GM12878 (cell line): ENCODE measurements at regions not wholly inside any gene's neighbourhood (a gene's known extent, or its start where the extent isn't known, plus 50 kb on each side); places are given as distances from the start of the nearest gene placed in this dataset.

Experiments used
- ATAC-seq: fragments of 200-7000 bp; cut with Tn5 transposase; 3 replicates; pipeline ENCODE4 v1.9.1; 2020; ENCODE audit warnings: mild to moderate bottlenecking, moderate library complexity
- BruUV-seq: library from RNA; stranded (reverse); fragments of 400-500 nt; replicated peaks from 2 replicates; lab custom pipeline; 2021; lab: Mats Ljungman, UMichigan
- CTCF ChIA-PET: fragments of 300-600 bp; sonication (Branson Sonifier 250); formaldehyde crosslinking; extraction: SDS; loops from one replicate; lab custom pipeline; 2021; ENCODE audit warnings: inconsistent platforms; lab: Yijun Ruan, JAX
- POLR2A ChIA-PET: fragments of 350-600 bp; formaldehyde crosslinking; extraction: SDS; loops from one replicate; lab custom pipeline; 2021; ENCODE audit warnings: inconsistent platforms; lab: Charles Lee
- RAD21 ChIA-PET: fragments of 300-600 bp; sonication (Branson Sonifier 250); formaldehyde crosslinking; loops from one replicate; lab custom pipeline; 2023; ENCODE audit warnings: antibody characterized with exemption; ENCODE audit not compliant: unreplicated experiment; lab: Charles Lee
- SMC1A ChIA-PET: fragments of 300-600 bp; sonication (Branson Sonifier 250); formaldehyde crosslinking; loops from one replicate; lab custom pipeline; 2023; ENCODE audit not compliant: unreplicated experiment, uncharacterized antibody; lab: Charles Lee
- DNase-seq: peaks from one replicate; pipeline ENCODE4 v3.0.0-alpha.2; 2011; ENCODE audit warnings: low read depth, low spot score
- FAIRE-seq: peaks from 3 replicates; lab custom pipeline; 2011; peaks lifted over from hg19 to GRCh38; lab: Jason Lieb, UNC
- H2AFZ ChIP-seq: 2 replicates; pipeline ENCODE4 v1.6.0; 2011; ENCODE audit warnings: low read depth, low read length, control low read depth; ENCODE audit not compliant: control insufficient read depth
- H3K27ac ChIP-seq: 2 replicates; pipeline ENCODE4 v1.5.1; 2011; ENCODE audit warnings: control low read depth; ENCODE audit not compliant: control insufficient read depth, insufficient read depth
- H3K27me3 ChIP-seq, 2 experiments: replicated peaks in 1 of 2; 2 replicates each; pipeline versions ENCODE4 v1.6.0 to v1.6.1; 2011; ENCODE audit warnings: low read length in 1 of 2; ENCODE audit not compliant: control insufficient read depth in 2 of 2, insufficient read depth in 2 of 2
- H3K36me3 ChIP-seq, 2 experiments: 2 replicates each; pipeline ENCODE4 v1.5.1; 2011; ENCODE audit warnings: low read length in 1 of 2; ENCODE audit not compliant: control insufficient read depth in 2 of 2, insufficient read depth in 2 of 2
- H3K4me1 ChIP-seq: 2 replicates; pipeline ENCODE4 v1.6.1; 2011; ENCODE audit warnings: mild to moderate bottlenecking, low read length, moderate library complexity, mixed read lengths; ENCODE audit not compliant: control insufficient read depth, insufficient read depth
- H3K4me2 ChIP-seq: 2 replicates; pipeline ENCODE4 v1.6.0; 2011; ENCODE audit warnings: control low read depth; ENCODE audit not compliant: control insufficient read depth, insufficient read depth
- H3K4me3 ChIP-seq: fragments of 200-600 bp; sonication (generic); 2 replicates; pipeline ENCODE4 v1.5.1; 2016
- H3K79me2 ChIP-seq: 2 replicates; pipeline ENCODE4 v1.6.0; 2011; ENCODE audit warnings: low read length; ENCODE audit not compliant: control insufficient read depth, insufficient read depth
- H3K9ac ChIP-seq: 2 replicates; pipeline ENCODE4 v1.8.0; 2011; ENCODE audit warnings: low read length, control low read depth, mixed read lengths; ENCODE audit not compliant: control insufficient read depth, insufficient read depth
- H3K9me3 ChIP-seq: replicated peaks from 3 replicates; pipeline ENCODE4 v1.5.1; 2011; ENCODE audit warnings: mild to moderate bottlenecking, low read length; ENCODE audit not compliant: control insufficient read depth, insufficient read depth
- H4K20me1 ChIP-seq: 2 replicates; pipeline ENCODE4 v1.6.0; 2011; ENCODE audit not compliant: control insufficient read depth, insufficient read depth
- CTCF ChIP-seq, 3 experiments: IDR thresholded peaks in 2 of 3; conservative IDR thresholded peaks in 1 of 3; 2 replicates each; pipeline ENCODE4 v1.5.1; 2011; ENCODE audit warnings: low read depth in 3 of 3, low read length in 3 of 3, mild to moderate bottlenecking in 3 of 3, control low read depth in 2 of 3, moderate library complexity in 2 of 3, inconsistent platforms in 1 of 3, mixed read lengths in 1 of 3; ENCODE audit not compliant: control insufficient read depth in 2 of 3, insufficient read depth in 1 of 3; ENCODE audit errors: extremely low read depth in 1 of 3
- HDAC6 ChIP-seq: fragments of 200-600 bp; sonication (generic); IDR thresholded peaks from one replicate; pipeline ENCODE4 v1.8.0; 2017; ENCODE audit warnings: antibody characterized with exemption; ENCODE audit not compliant: unreplicated experiment
- JUND ChIP-seq: IDR thresholded peaks from 2 replicates; pipeline ENCODE4 v1.6.1; 2012; ENCODE audit warnings: low read depth, mild to moderate bottlenecking, low read length, improper control_type of control experiment, moderate library complexity
- KDM1A ChIP-seq: fragments of 200-600 bp; sonication (generic); IDR thresholded peaks from 2 replicates; pipeline ENCODE4 v1.6.1; 2016; ENCODE audit warnings: borderline replicate concordance
- MXI1 ChIP-seq: fragments of 150-350 bp; IDR thresholded peaks from 2 replicates; pipeline ENCODE4 v1.6.1; 2011; ENCODE audit warnings: low read depth, mild to moderate bottlenecking, inconsistent platforms, low read length, improper control_type of control experiment
- POLR2AphosphoS2 ChIP-seq: IDR thresholded peaks from 2 replicates; pipeline ENCODE4 v1.6.1; 2011; ENCODE audit warnings: low read depth, mild to moderate bottlenecking, low read length, improper control_type of control experiment, moderate library complexity
- RB1 ChIP-seq: fragments of 450-650 bp; formaldehyde crosslinking; IDR thresholded peaks from 2 replicates; pipeline ENCODE4 v1.6.1; 2017; ENCODE audit warnings: mild to moderate bottlenecking, borderline replicate concordance
- RBBP5 ChIP-seq: fragments of 200-600 bp; sonication (generic); conservative IDR thresholded peaks from 2 replicates; pipeline ENCODE4 v1.6.1; 2016
- RFX5 ChIP-seq: IDR thresholded peaks from 2 replicates; pipeline ENCODE4 v1.6.1; 2011; ENCODE audit warnings: low read depth, low read length, improper control_type of control experiment
- SP1 ChIP-seq: IDR thresholded peaks from one replicate; pipeline ENCODE4 v1.6.1; 2011; ENCODE audit warnings: low read depth, low read length
- SREBF1 ChIP-seq: IDR thresholded peaks from 2 replicates; pipeline ENCODE4 v1.6.1; 2012; ENCODE audit warnings: mild to moderate bottlenecking, low read length
- ZBTB40 ChIP-seq: fragments of 450-650 bp; IDR thresholded peaks from 2 replicates; pipeline ENCODE4 v1.6.1; 2016; ENCODE audit warnings: mild to moderate bottlenecking, moderate library complexity, borderline replicate concordance
- WGBS: methylation state at CpG from one replicate; pipeline ENCODE4 v1.1.6; 2016; ENCODE audit warnings: low lambda C conversion rate; ENCODE audit not compliant: insufficient replicate concordance, insufficient coverage; ENCODE audit errors: missing lambda C conversion rate; 5-methylcytosine and 5-hydroxymethylcytosine counted together
- in situ Hi-C: fragments of 300-500 bp; cut with MboI; formaldehyde crosslinking; loops from 9 replicates; pipeline ENCODE4 v1.14.3; 2018; ENCODE audit warnings: mixed read lengths
- intact Hi-C: fragments of 100-400 bp; cut with micrococcal nuclease; formaldehyde crosslinking; loops from one replicate; pipeline ENCODE4 v1.14.2; 2022; ENCODE audit not compliant: unreplicated experiment
- TF ChIP-seq, protein P1 (sequence below): fragments of 450-650 bp; IDR thresholded peaks from 2 replicates; pipeline ENCODE4 v1.6.1; 2017; ENCODE audit warnings: antibody characterized with exemption, mild to moderate bottlenecking, moderate library complexity
- TF ChIP-seq, protein P2 (sequence below): fragments of 450-650 bp; IDR thresholded peaks from 2 replicates; pipeline ENCODE4 v1.6.1; 2017; ENCODE audit warnings: mild to moderate bottlenecking

GRCh38 chr15:53102483-53102882, 312.3 kb upstream of the ONECUT1 start:
- no peaks in the 10 kb centered on the region for H3K4me1 ChIP-seq
- H3K9me3 ChIP-seq = no peaks in the 10 kb centered on the region
- H3K27me3 ChIP-seq = no peaks in the 10 kb centered on the region
- H3K4me2 ChIP-seq = no peak overlapping the region
- POLR2A ChIA-PET = no interaction called here
- H3K4me3 ChIP-seq = no peak overlapping the region
- H3K9ac ChIP-seq = no peak overlapping the region
- H3K79me2 ChIP-seq = no peaks in the 10 kb centered on the region
- in situ Hi-C loops = no loop called here
- H3K36me3 ChIP-seq = no peaks in the 10 kb centered on the region
- 0% methylated on average over 2 of the region's 2 CpGs for whole genome bisulfite sequencing
- no peaks in the 10 kb centered on the region for H4K20me1 ChIP-seq
- BruUV-seq = no TSS peak
- H2AFZ ChIP-seq = no peak overlapping the region
- intact Hi-C loops = no loop called here
- DNase-seq = no peak
- SMC1A ChIA-PET = no interaction called here
- no peak overlapping the region for H3K27ac ChIP-seq
- RAD21 ChIA-PET = no interaction called here
- CTCF ChIA-PET = interaction anchor here (0.6 kb wide), 1 partner anchor 76 kb away, joined by 5 read pairs; no protein-coding TSS in a partner anchor
- TF ChIP-seq MXI1 (no peak), RFX5 (no peak), CTCF (IDR thresholded peaks at IDR 0.05 in 2 of 3, conservative IDR thresholded peaks at IDR 0.05 in 1 of 3; ENCODE audit: control insufficient read depth in 2 of 3, extremely low read depth in 1 of 3, insufficient read depth in 1 of 3, low read depth in 3 of 3, low read length in 3 of 3) (no peak), JUND (no peak), HDAC6 (no peak), SP1 (no peak), RB1 (no peak), ZBTB40 (no peak), SREBF1 (no peak), POLR2AphosphoS2 (no peak), RBBP5 (no peak), KDM1A (no peak)
- TF ChIP-seq, protein P1, sequence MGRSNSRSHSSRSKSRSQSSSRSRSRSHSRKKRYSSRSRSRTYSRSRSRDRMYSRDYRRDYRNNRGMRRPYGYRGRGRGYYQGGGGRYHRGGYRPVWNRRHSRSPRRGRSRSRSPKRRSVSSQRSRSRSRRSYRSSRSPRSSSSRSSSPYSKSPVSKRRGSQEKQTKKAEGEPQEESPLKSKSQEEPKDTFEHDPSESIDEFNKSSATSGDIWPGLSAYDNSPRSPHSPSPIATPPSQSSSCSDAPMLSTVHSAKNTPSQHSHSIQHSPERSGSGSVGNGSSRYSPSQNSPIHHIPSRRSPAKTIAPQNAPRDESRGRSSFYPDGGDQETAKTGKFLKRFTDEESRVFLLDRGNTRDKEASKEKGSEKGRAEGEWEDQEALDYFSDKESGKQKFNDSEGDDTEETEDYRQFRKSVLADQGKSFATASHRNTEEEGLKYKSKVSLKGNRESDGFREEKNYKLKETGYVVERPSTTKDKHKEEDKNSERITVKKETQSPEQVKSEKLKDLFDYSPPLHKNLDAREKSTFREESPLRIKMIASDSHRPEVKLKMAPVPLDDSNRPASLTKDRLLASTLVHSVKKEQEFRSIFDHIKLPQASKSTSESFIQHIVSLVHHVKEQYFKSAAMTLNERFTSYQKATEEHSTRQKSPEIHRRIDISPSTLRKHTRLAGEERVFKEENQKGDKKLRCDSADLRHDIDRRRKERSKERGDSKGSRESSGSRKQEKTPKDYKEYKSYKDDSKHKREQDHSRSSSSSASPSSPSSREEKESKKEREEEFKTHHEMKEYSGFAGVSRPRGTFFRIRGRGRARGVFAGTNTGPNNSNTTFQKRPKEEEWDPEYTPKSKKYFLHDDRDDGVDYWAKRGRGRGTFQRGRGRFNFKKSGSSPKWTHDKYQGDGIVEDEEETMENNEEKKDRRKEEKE = no peak
- TF ChIP-seq, protein P2, sequence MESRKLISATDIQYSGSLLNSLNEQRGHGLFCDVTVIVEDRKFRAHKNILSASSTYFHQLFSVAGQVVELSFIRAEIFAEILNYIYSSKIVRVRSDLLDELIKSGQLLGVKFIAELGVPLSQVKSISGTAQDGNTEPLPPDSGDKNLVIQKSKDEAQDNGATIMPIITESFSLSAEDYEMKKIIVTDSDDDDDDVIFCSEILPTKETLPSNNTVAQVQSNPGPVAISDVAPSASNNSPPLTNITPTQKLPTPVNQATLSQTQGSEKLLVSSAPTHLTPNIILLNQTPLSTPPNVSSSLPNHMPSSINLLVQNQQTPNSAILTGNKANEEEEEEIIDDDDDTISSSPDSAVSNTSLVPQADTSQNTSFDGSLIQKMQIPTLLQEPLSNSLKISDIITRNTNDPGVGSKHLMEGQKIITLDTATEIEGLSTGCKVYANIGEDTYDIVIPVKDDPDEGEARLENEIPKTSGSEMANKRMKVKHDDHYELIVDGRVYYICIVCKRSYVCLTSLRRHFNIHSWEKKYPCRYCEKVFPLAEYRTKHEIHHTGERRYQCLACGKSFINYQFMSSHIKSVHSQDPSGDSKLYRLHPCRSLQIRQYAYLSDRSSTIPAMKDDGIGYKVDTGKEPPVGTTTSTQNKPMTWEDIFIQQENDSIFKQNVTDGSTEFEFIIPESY = no peak
- FAIRE-seq = no peak
- ATAC-seq = no peak
